IMR-90 (cell line): ENCODE measurements at regions not wholly inside any gene's neighbourhood (a gene's known extent, or its start where the extent isn't known, plus 50 kb on each side); places are given as distances from the start of the nearest gene placed in this dataset.

Experiments used
- ATAC-seq: fragments of 200-7000 bp; cut with Tn5 transposase; 2 replicates; pipeline ENCODE4 v1.9.1; 2020; ENCODE audit warnings: low read depth, mild to moderate bottlenecking, moderate library complexity
- BruUV-seq: library from RNA; stranded (reverse); fragments of 400-500 nt; replicated peaks from 2 replicates; lab custom pipeline; 2021; lab: Mats Ljungman, UMichigan
- CTCF ChIA-PET: fragments of 300-600 bp; formaldehyde crosslinking; extraction: SDS; loops from one replicate; lab custom pipeline; 2021; ENCODE audit warnings: antibody characterized with exemption; lab: Yijun Ruan, JAX
- POLR2A ChIA-PET: fragments of 300-600 bp; sonication (Branson Sonifier 250); formaldehyde crosslinking; loops from one replicate; lab custom pipeline; 2022; ENCODE audit warnings: antibody characterized with exemption; ENCODE audit not compliant: unreplicated experiment; lab: Charles Lee
- DNase-seq: peaks from one replicate; pipeline ENCODE4 v3.0.0; 2013
- H2AFZ ChIP-seq: replicated peaks from 2 replicates; pipeline ENCODE3; 2013; ENCODE audit warnings: low read length, mild to moderate bottlenecking; ENCODE audit not compliant: poor library complexity
- H2AK5ac ChIP-seq: 2 replicates; pipeline ENCODE4 v1.6.1; 2013; ENCODE audit warnings: low read depth, low read length, inconsistent platforms
- H2AK9ac ChIP-seq: replicated peaks from 2 replicates; pipeline ENCODE3; 2013; ENCODE audit warnings: mild to moderate bottlenecking, low read depth, low read length, moderate library complexity; ENCODE audit not compliant: poor library complexity
- H2BK120ac ChIP-seq: 2 replicates; pipeline ENCODE4 v1.6.1; 2013; ENCODE audit warnings: low read depth, low read length, inconsistent platforms
- H2BK15ac ChIP-seq: 3 replicates; pipeline ENCODE4 v1.6.1; 2013; ENCODE audit warnings: low read depth, low read length, inconsistent platforms
- H2BK20ac ChIP-seq: 2 replicates; pipeline ENCODE4 v1.6.1; 2013; ENCODE audit warnings: low read depth, mild to moderate bottlenecking, inconsistent platforms, low read length, moderate library complexity
- H2BK5ac ChIP-seq: 2 replicates; pipeline ENCODE4 v1.6.1; 2013; ENCODE audit warnings: mild to moderate bottlenecking, low read depth, low read length, inconsistent platforms; ENCODE audit not compliant: poor library complexity, severe bottlenecking
- H3K14ac ChIP-seq: replicated peaks from 2 replicates; pipeline ENCODE4 v1.6.1; 2013; ENCODE audit warnings: low read depth, low read length, inconsistent platforms
- H3K18ac ChIP-seq: 2 replicates; pipeline ENCODE4 v1.6.1; 2013; ENCODE audit warnings: low read depth, low read length, control low read depth
- H3K23ac ChIP-seq: 2 replicates; pipeline ENCODE4 v1.6.1; 2013; ENCODE audit warnings: low read depth, low read length, inconsistent platforms
- H3K27ac ChIP-seq: 2 replicates; pipeline ENCODE4 v1.5.1; 2013; ENCODE audit warnings: mild to moderate bottlenecking, control low read depth, low read length; ENCODE audit not compliant: insufficient read depth
- H3K27me3 ChIP-seq: 2 replicates; pipeline ENCODE4 v1.6.1; 2013; ENCODE audit warnings: low read length; ENCODE audit not compliant: control insufficient read depth, insufficient read depth
- H3K36me3 ChIP-seq: 2 replicates; pipeline ENCODE4 v1.6.1; 2013; ENCODE audit warnings: low read length, mixed read lengths; ENCODE audit not compliant: control insufficient read depth, insufficient read depth
- H3K4ac ChIP-seq: 2 replicates; pipeline ENCODE4 v1.6.1; 2013; ENCODE audit warnings: low read depth, low read length, inconsistent platforms
- H3K4me1 ChIP-seq: 2 replicates; pipeline ENCODE4 v1.6.1; 2013; ENCODE audit warnings: low read length, mixed read lengths; ENCODE audit not compliant: control insufficient read depth, insufficient read depth
- H3K4me2 ChIP-seq: 2 replicates; pipeline ENCODE4 v1.6.1; 2013; ENCODE audit warnings: low read depth, mild to moderate bottlenecking, control low read depth, low read length, moderate library complexity
- H3K4me3 ChIP-seq: 2 replicates; pipeline ENCODE4 v1.5.1; 2013; ENCODE audit warnings: low read depth, mild to moderate bottlenecking, control low read depth, low read length, moderate library complexity; ENCODE audit not compliant: insufficient read depth
- H3K56ac ChIP-seq: 2 replicates; pipeline ENCODE4 v1.6.1; 2013; ENCODE audit warnings: low read length, inconsistent platforms; ENCODE audit not compliant: insufficient read depth; ENCODE audit errors: extremely low read depth
- H3K79me1 ChIP-seq, 2 experiments: 2 replicates each; pipeline ENCODE4 v1.6.1; 2013; ENCODE audit warnings: low read length in 2 of 2, inconsistent platforms in 1 of 2, low read depth in 1 of 2
- H3K9ac ChIP-seq: 2 replicates; pipeline ENCODE4 v1.6.1; 2013; ENCODE audit warnings: low read depth, low read length, control low read depth
- H3K9me1 ChIP-seq: 2 replicates; pipeline ENCODE4 v1.6.1; 2013; ENCODE audit warnings: low read length, inconsistent platforms; ENCODE audit not compliant: insufficient read depth
- H3K9me3 ChIP-seq: 2 replicates; pipeline ENCODE4 v1.6.1; 2013; ENCODE audit warnings: low read length; ENCODE audit not compliant: control insufficient read depth, insufficient read depth
- H4K20me1 ChIP-seq: 2 replicates; pipeline ENCODE4 v1.6.1; 2013; ENCODE audit warnings: low read length, inconsistent platforms; ENCODE audit not compliant: insufficient read depth
- H4K5ac ChIP-seq: 2 replicates; pipeline ENCODE4 v1.6.1; 2013; ENCODE audit warnings: mild to moderate bottlenecking, low read depth, low read length, control low read depth
- H4K8ac ChIP-seq, 2 experiments: 2 replicates each; pipeline ENCODE4 v1.6.1; 2013; ENCODE audit warnings: low read depth in 2 of 2, low read length in 2 of 2, control low read depth in 1 of 2, inconsistent platforms in 1 of 2
- H4K91ac ChIP-seq: 2 replicates; pipeline ENCODE4 v1.6.1; 2013; ENCODE audit warnings: low read depth, low read length, inconsistent platforms; ENCODE audit not compliant: insufficient read depth
- BHLHE40 ChIP-seq: fragments of 150-350 bp; IDR thresholded peaks from 2 replicates; pipeline ENCODE4 v1.6.1; 2016; ENCODE audit warnings: mild to moderate bottlenecking, low read depth, low read length
- CEBPB ChIP-seq: IDR thresholded peaks from 2 replicates; pipeline ENCODE4 v1.6.1; 2012; ENCODE audit warnings: low read depth, low read length, improper control_type of control experiment
- CHD1 ChIP-seq: IDR thresholded peaks from 2 replicates; pipeline ENCODE4 v1.6.1; 2012; ENCODE audit warnings: low read depth, low read length, improper control_type of control experiment
- CTCF ChIP-seq: conservative IDR thresholded peaks from 2 replicates; pipeline ENCODE4 v1.5.1; 2012; ENCODE audit warnings: mild to moderate bottlenecking, low read depth, low read length, improper control_type of control experiment
- FOS ChIP-seq: fragments of 150-350 bp; IDR thresholded peaks from 2 replicates; pipeline ENCODE4 v1.6.1; 2016; ENCODE audit warnings: low read depth, low read length
- MAFK ChIP-seq: IDR thresholded peaks from 2 replicates; pipeline ENCODE4 v1.6.1; 2012; ENCODE audit warnings: low read depth, low read length, improper control_type of control experiment
- MAZ ChIP-seq: IDR thresholded peaks from 2 replicates; pipeline ENCODE4 v1.6.1; 2012; ENCODE audit warnings: low read depth, mild to moderate bottlenecking, low read length, improper control_type of control experiment, moderate library complexity, borderline replicate concordance
- MXI1 ChIP-seq: IDR thresholded peaks from 2 replicates; pipeline ENCODE4 v1.6.1; 2012; ENCODE audit warnings: low read depth, mild to moderate bottlenecking, low read length, moderate library complexity, borderline replicate concordance
- NFE2L2 ChIP-seq: fragments of 150-350 bp; IDR thresholded peaks from 2 replicates; pipeline ENCODE4 v1.6.1; 2016; ENCODE audit warnings: low read depth, mild to moderate bottlenecking, low read length
- POLR2A ChIP-seq: IDR thresholded peaks from 2 replicates; pipeline ENCODE4 v1.6.1; 2012; ENCODE audit warnings: mild to moderate bottlenecking, low read depth, low read length
- RAD21 ChIP-seq: IDR thresholded peaks from 2 replicates; pipeline ENCODE4 v1.6.1; 2012; ENCODE audit warnings: low read length, improper control_type of control experiment
- RCOR1 ChIP-seq: IDR thresholded peaks from 2 replicates; pipeline ENCODE4 v1.6.1; 2012; ENCODE audit warnings: mild to moderate bottlenecking, low read length, improper control_type of control experiment; ENCODE audit not compliant: insufficient replicate concordance
- RFX5 ChIP-seq: IDR thresholded peaks from 2 replicates; pipeline ENCODE4 v1.8.0; 2012; ENCODE audit warnings: low read depth, mild to moderate bottlenecking, low read length, moderate library complexity
- SMC3 ChIP-seq: fragments of 150-350 bp; IDR thresholded peaks from 2 replicates; pipeline ENCODE4 v1.6.1; 2016; ENCODE audit warnings: low read depth, mild to moderate bottlenecking, antibody characterized with exemption, low read length, moderate library complexity
- USF2 ChIP-seq: fragments of 150-350 bp; IDR thresholded peaks from 2 replicates; pipeline ENCODE4 v1.6.1; 2017; ENCODE audit warnings: mild to moderate bottlenecking, antibody characterized with exemption, low read length, low read depth
- WGBS, 2 experiments: methylation state at CpG; one replicate each; pipeline versions ENCODE4 v1.1.5 to v1.1.7; 2013; ENCODE audit warnings: missing lambda C conversion rate in 2 of 2; ENCODE audit not compliant: insufficient read length in 1 of 2; ENCODE audit errors: extremely low coverage in 2 of 2; 5-methylcytosine and 5-hydroxymethylcytosine counted together
- dilution Hi-C: fragments of 300-500 bp; cut with HindIII; formaldehyde crosslinking; loops from one replicate; pipeline ENCODE4 v1.14.3; 2018; ENCODE audit warnings: low sequenced_read_pairs; ENCODE audit not compliant: unreplicated experiment
- in situ Hi-C: fragments of 300-500 bp; cut with MboI; formaldehyde crosslinking; loops from 3 replicates; pipeline ENCODE4 v1.14.3; 2019; ENCODE audit warnings: low sequenced_read_pairs, inconsistent platforms, mixed read lengths
- intact Hi-C: fragments of 100-400 bp; cut with micrococcal nuclease; formaldehyde crosslinking; loops from 2 replicates; pipeline ENCODE4 v1.10.0; 2022
- TF ChIP-seq, protein P1 (sequence below): fragments of 150-350 bp; IDR thresholded peaks from 2 replicates; pipeline ENCODE4 v1.6.1; 2016; ENCODE audit warnings: low read depth, mild to moderate bottlenecking, low read length, moderate library complexity, borderline replicate concordance

DNA sequence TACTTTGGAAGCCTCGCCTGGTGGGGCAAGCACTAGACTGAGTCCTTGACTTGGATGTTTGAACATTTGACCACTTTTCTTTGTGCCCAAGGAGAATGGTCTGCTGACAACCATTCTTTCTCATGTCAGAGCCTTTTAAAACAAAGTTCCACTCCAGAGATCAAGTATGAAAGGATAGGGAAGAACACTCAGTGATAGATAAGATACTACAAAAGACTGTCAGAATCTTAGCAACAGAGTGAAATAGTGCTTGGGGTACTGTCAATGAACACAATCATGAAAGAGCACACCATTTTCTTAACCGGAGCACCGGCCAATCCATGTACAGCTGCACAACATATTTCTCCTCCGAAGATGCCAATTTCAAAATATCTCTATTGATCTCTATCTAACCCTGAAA lies 82.8 kb upstream of the ADO start:
- dilution Hi-C loops, result no loop called here
- no peak overlapping the region for H2BK120ac ChIP-seq
- in situ Hi-C loops, result no loop called here

More for the DNA sequence above, 82.8 kb upstream of the ADO start:
- intact Hi-C loops, result no loop called here
- Histone ChIP-seq H3K4me3 (no peak overlapping the region), H4K5ac (no peak overlapping the region), H3K4me2 (no peak overlapping the region), H4K8ac (no peak overlapping the region), H3K4ac (no peak overlapping the region), H3K79me1 (no peaks in the 10 kb centered on the region), H2BK5ac (no peak overlapping the region), H2AK5ac (no peak overlapping the region), H2AK9ac (no peak overlapping the region), H3K9me3 (no peaks in the 10 kb centered on the region), H3K27me3 (peaks cover 20% of the 10 kb centered on the region), H3K4me1 (no peaks in the 10 kb centered on the region), H3K36me3 (no peaks in the 10 kb centered on the region), H2BK20ac (no peak overlapping the region), H3K56ac (no peak overlapping the region), H3K23ac (no peak overlapping the region), H3K9ac (no peak overlapping the region), H3K14ac (no peak overlapping the region), H3K18ac (no peak overlapping the region), H3K9me1 (no peaks in the 10 kb centered on the region), H4K91ac (no peak overlapping the region), H2BK15ac (no peak overlapping the region), H3K27ac (no peak overlapping the region), H2AFZ (no peak overlapping the region), H4K20me1 (no peaks in the 10 kb centered on the region)
- ATAC-seq (no peak), DNase-seq (no peak)
- CTCF ChIA-PET, result no interaction called here
- WGBS, 2 experiments, result no CpG with 5 or more reads among the region's 4 CpGs
- BruUV-seq, result no TSS peak
- POLR2A ChIA-PET, result no interaction called here
- TF ChIP-seq RAD21, result no peak
- TF ChIP-seq RFX5, result no peak
- TF ChIP-seq CHD1, result no peak
- TF ChIP-seq POLR2A, result no peak
- no peak for TF ChIP-seq RCOR1
- no peak for TF ChIP-seq CEBPB
- TF ChIP-seq SMC3, result no peak
- no peak for TF ChIP-seq CTCF
- no peak for TF ChIP-seq BHLHE40
- no peak for TF ChIP-seq FOS
- no peak for TF ChIP-seq USF2
- TF ChIP-seq MXI1, result no peak
- no peak for TF ChIP-seq MAFK
- no peak for TF ChIP-seq MAZ
- TF ChIP-seq, protein P1, sequence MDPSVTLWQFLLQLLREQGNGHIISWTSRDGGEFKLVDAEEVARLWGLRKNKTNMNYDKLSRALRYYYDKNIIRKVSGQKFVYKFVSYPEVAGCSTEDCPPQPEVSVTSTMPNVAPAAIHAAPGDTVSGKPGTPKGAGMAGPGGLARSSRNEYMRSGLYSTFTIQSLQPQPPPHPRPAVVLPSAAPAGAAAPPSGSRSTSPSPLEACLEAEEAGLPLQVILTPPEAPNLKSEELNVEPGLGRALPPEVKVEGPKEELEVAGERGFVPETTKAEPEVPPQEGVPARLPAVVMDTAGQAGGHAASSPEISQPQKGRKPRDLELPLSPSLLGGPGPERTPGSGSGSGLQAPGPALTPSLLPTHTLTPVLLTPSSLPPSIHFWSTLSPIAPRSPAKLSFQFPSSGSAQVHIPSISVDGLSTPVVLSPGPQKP, result no peak
- no peak for TF ChIP-seq NFE2L2
